ENCODE measurements at regions not wholly inside any gene's neighbourhood (a gene's known extent, or its start where the extent isn't known, plus 50 kb on each side); places are given as distances from the start of the nearest gene placed in this dataset.

DNA sequence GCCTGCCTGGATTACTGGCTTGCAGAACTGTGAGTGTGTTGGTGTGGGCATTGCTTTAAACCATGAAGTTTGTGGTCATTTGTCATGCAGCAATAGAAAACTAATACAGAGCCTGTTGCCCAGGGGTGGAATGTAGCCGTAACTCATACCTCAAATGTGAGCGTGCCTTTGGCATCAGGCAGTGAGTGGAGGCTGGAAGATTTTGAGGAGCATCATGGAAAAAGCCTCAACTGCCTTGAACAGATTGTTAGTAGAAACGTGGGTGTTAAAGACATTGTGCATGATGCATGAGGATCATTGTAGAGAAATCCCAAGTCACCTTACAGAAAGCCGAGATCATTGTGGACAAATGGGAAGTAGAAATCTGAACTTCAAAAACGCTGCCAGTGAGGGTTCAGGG lies 580.5 kb downstream of the AACS start (continued):
- TF ChIP-seq CTBP2 (IDR thresholded peaks at IDR 0.05; ENCODE audit: borderline replicate concordance, insufficient read depth, insufficient read length, low read length), result no peak
- no peak for TF ChIP-seq BCL11A (IDR thresholded peaks at IDR 0.05; ENCODE audit: low read depth in 2 of 2, low read length in 2 of 2)
